PC-9 (cell line): ENCODE measurements at regions not wholly inside any gene's neighbourhood (a gene's known extent, or its start where the extent isn't known, plus 50 kb on each side); places are given as distances from the start of the nearest gene placed in this dataset.

Source experiments
- BruUV-seq: library from RNA; stranded (reverse); fragments of 400-500 nt; replicated peaks from 2 replicates; lab custom pipeline; 2021; lab: Mats Ljungman, UMichigan
- CTCF ChIA-PET: fragments of 300-600 bp; sonication (Branson Sonifier 250); formaldehyde crosslinking; loops from one replicate; lab custom pipeline; 2022; ENCODE audit warnings: antibody characterized with exemption; lab: Charles Lee
- POLR2A ChIA-PET: fragments of 300-600 bp; sonication (Branson Sonifier 250); formaldehyde crosslinking; loops from one replicate; lab custom pipeline; 2022; ENCODE audit warnings: antibody characterized with exemption; ENCODE audit not compliant: unreplicated experiment; lab: Charles Lee
- DNase-seq, 2 experiments: peaks; one replicate each; pipeline versions ENCODE4 v3.0.0 to v3.0.0-alpha.2; 2015 to 2022; ENCODE audit warnings: mixed read lengths in 1 of 2
- H2AFZ ChIP-seq: fragments of 200-600 bp; sonication (generic); 2 replicates; pipeline ENCODE4 v1.8.1; 2017; ENCODE audit warnings: antibody characterized with exemption
- H3F3A ChIP-seq: fragments of 200-600 bp; sonication (generic); 2 replicates; pipeline ENCODE4 v1.8.1; 2017; ENCODE audit warnings: antibody characterized with exemption, mild to moderate bottlenecking, low read depth; ENCODE audit not compliant: insufficient read depth
- H3K27ac ChIP-seq: fragments of 200-600 bp; sonication (generic); 2 replicates; pipeline ENCODE4 v1.6.1; 2016; ENCODE audit warnings: mixed run types
- H3K27me3 ChIP-seq: fragments of 200-600 bp; sonication (generic); 2 replicates; pipeline ENCODE4 v1.6.1; 2016; ENCODE audit warnings: low read depth, mixed run types; ENCODE audit not compliant: insufficient read depth
- H3K36me3 ChIP-seq: fragments of 200-600 bp; sonication (generic); 2 replicates; pipeline ENCODE4 v1.6.1; 2016; ENCODE audit warnings: low read depth, mixed run types
- H3K4me1 ChIP-seq: fragments of 200-600 bp; sonication (generic); replicated peaks from 2 replicates; pipeline ENCODE4 v1.6.1; 2016; ENCODE audit warnings: mixed run types; ENCODE audit not compliant: insufficient read depth
- H3K4me2 ChIP-seq: fragments of 200-600 bp; sonication (generic); 2 replicates; pipeline ENCODE4 v1.6.1; 2017; ENCODE audit warnings: mixed run types
- H3K4me3 ChIP-seq: fragments of 200-600 bp; sonication (generic); 2 replicates; pipeline ENCODE4 v1.6.1; 2016; ENCODE audit warnings: mixed run types
- H3K79me2 ChIP-seq: fragments of 200-600 bp; sonication (generic); 2 replicates; pipeline ENCODE4 v1.6.1; 2017; ENCODE audit warnings: low read depth, mixed run types
- H3K9me2 ChIP-seq: fragments of 200-600 bp; sonication (generic); 2 replicates; pipeline ENCODE4 v1.8.1; 2017; ENCODE audit warnings: mild to moderate bottlenecking; ENCODE audit not compliant: insufficient read depth
- H3K9me3 ChIP-seq: fragments of 200-600 bp; sonication (generic); 2 replicates; pipeline ENCODE4 v1.8.1; 2016; ENCODE audit warnings: low read depth; ENCODE audit not compliant: insufficient read depth
- H4K20me1 ChIP-seq: fragments of 200-600 bp; sonication (generic); 2 replicates; pipeline ENCODE4 v1.8.1; 2017; ENCODE audit not compliant: insufficient read depth
- EZH2 ChIP-seq: fragments of 200-600 bp; sonication (generic); IDR thresholded peaks from 2 replicates; pipeline ENCODE4 v1.8.0; 2017; ENCODE audit warnings: antibody characterized with exemption, low read depth
- intact Hi-C: fragments of 100-400 bp; cut with micrococcal nuclease; formaldehyde crosslinking; loops from one replicate; pipeline ENCODE4 v1.10.0; 2022; ENCODE audit not compliant: unreplicated experiment
- TF ChIP-seq, protein P1 (sequence below): fragments of 200-600 bp; sonication (generic); conservative IDR thresholded peaks from 2 replicates; pipeline ENCODE4 v1.6.1; 2017; ENCODE audit warnings: mixed run types, antibody characterized with exemption, mild to moderate bottlenecking, moderate library complexity

DNA sequence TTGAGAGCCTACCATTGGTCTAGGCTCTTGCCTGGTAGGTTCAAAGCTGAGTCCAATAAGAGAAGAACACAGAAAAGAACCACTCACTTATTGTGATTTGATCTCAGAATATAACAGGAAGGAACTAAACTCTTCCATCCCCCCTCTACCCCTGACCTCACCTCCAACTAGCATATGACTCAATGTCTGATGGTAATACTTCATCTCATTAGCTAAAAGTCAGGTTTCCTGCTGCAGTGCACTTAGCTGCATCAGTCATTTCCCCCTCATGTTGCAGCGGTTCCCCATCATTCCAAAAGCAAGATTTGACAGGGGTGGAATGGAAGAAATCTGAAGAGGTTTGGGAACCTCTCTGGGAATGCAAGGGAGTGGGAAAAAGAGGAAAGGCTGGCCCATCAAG, 289.5 kb downstream of the SMARCA1 start:
- no peaks in the 10 kb centered on the region for H3K9me3 ChIP-seq
- H2AFZ ChIP-seq, result no peak overlapping the region
- H3K9me2 ChIP-seq, result no peaks in the 10 kb centered on the region
- H3K79me2 ChIP-seq, result no peaks in the 10 kb centered on the region
- no peak for DNase-seq
- H4K20me1 ChIP-seq, result no peaks in the 10 kb centered on the region
- no peaks in the 10 kb centered on the region for H3K27me3 ChIP-seq
- no peaks in the 10 kb centered on the region for H3F3A ChIP-seq
- ChIA-PET POLR2A (no interaction called here), CTCF (interaction anchor here (0.6 kb wide), 1 partner anchor 19 kb away, joined by 3 read pairs; no protein-coding TSS in a partner anchor)
- H3K4me3 ChIP-seq, result no peak overlapping the region
- no peaks in the 10 kb centered on the region for H3K4me1 ChIP-seq
- BruUV-seq, result no TSS peak
- intact Hi-C loops, result no loop called here
- H3K4me2 ChIP-seq, result no peak overlapping the region
- H3K27ac ChIP-seq, result no peak overlapping the region
- TF ChIP-seq, protein P1, sequence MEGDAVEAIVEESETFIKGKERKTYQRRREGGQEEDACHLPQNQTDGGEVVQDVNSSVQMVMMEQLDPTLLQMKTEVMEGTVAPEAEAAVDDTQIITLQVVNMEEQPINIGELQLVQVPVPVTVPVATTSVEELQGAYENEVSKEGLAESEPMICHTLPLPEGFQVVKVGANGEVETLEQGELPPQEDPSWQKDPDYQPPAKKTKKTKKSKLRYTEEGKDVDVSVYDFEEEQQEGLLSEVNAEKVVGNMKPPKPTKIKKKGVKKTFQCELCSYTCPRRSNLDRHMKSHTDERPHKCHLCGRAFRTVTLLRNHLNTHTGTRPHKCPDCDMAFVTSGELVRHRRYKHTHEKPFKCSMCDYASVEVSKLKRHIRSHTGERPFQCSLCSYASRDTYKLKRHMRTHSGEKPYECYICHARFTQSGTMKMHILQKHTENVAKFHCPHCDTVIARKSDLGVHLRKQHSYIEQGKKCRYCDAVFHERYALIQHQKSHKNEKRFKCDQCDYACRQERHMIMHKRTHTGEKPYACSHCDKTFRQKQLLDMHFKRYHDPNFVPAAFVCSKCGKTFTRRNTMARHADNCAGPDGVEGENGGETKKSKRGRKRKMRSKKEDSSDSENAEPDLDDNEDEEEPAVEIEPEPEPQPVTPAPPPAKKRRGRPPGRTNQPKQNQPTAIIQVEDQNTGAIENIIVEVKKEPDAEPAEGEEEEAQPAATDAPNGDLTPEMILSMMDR, result no peak
- no peak for TF ChIP-seq EZH2
- H3K36me3 ChIP-seq, result no peaks in the 10 kb centered on the region

DNA sequence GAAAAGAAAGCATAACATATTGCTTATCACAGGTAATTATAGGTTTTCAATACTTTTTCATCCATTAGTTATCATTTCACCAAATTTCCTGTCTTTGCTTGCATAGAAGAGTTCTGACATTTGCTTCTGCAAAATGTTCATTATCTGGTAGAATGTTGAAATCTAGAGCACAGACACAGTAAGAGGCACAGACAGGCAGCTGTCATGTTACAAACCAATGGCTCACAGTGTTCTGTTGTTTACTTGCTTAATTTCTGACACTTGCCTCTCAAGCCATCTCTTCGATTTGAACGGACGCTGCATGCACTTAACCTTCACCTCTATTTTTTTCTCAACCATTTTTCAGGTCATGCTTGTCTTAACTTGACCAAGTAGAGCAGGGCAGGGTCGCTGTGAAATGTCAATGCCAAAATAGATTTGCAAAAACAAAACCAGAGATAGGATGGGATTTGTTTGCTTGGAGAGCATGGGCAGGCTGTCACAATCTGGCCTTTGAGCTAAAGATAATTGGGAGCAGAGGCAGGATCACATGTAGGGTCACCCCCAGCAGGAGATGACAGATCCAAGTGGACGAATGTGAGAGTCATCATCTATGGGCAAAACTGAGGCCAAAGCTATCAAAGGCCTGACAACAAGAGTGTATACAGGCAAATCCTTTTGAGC, 292.3 kb downstream of the SMARCA1 start:
- no peaks in the 10 kb centered on the region for H3K4me1 ChIP-seq
- ChIA-PET POLR2A (no interaction called here), CTCF (no interaction called here)
- H3K9me2 ChIP-seq, result no peaks in the 10 kb centered on the region
- intact Hi-C loops, result no loop called here
- DNase-seq, result no peak
- no peak overlapping the region for H2AFZ ChIP-seq
- H3K27ac ChIP-seq, result no peak overlapping the region
- no peak overlapping the region for H3K4me2 ChIP-seq
- no peaks in the 10 kb centered on the region for H3F3A ChIP-seq
- H3K27me3 ChIP-seq, result no peaks in the 10 kb centered on the region
- H3K36me3 ChIP-seq, result no peaks in the 10 kb centered on the region
- no peaks in the 10 kb centered on the region for H4K20me1 ChIP-seq
- no peak overlapping the region for H3K4me3 ChIP-seq
- no TSS peak for BruUV-seq
- H3K9me3 ChIP-seq, result no peaks in the 10 kb centered on the region
- TF ChIP-seq, protein P1, result no peak
- no peak for TF ChIP-seq EZH2
- H3K79me2 ChIP-seq, result no peaks in the 10 kb centered on the region

DNA sequence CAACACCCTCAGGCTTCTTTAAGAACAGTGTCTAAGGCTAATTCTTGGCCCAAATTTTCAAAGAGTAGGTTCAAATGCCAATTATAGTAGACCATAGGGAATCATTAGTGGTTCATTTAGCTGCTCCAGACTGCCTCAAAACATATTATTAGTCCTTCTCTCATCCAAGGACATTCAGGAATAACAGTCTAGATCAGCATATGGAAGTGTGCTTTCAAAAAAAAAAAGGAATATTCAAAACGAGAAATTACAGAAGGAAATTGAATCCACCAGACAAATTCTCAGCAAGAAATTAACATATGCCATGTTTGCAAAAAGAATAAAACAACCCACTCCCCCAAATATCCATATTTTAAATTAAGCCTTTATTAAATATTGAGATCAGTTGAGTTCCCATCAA, 293.1 kb downstream of the SMARCA1 start:
- DNase-seq, result no peak

More for the DNA sequence above, 293.1 kb downstream of the SMARCA1 start:
- no peaks in the 10 kb centered on the region for H3K27me3 ChIP-seq
- POLR2A ChIA-PET, result no interaction called here
- no peaks in the 10 kb centered on the region for H3K4me1 ChIP-seq
- CTCF ChIA-PET, result no interaction called here
- TF ChIP-seq, protein P1, result no peak
- TF ChIP-seq EZH2, result no peak
- no peak overlapping the region for H3K27ac ChIP-seq
- H3F3A ChIP-seq, result no peaks in the 10 kb centered on the region
- BruUV-seq, result no TSS peak
- no peak overlapping the region for H3K4me2 ChIP-seq
- no peaks in the 10 kb centered on the region for H3K79me2 ChIP-seq
- no peak overlapping the region for H3K4me3 ChIP-seq
- H2AFZ ChIP-seq, result no peak overlapping the region
- no peaks in the 10 kb centered on the region for H3K9me2 ChIP-seq
- intact Hi-C loops, result no loop called here
- no peaks in the 10 kb centered on the region for H4K20me1 ChIP-seq
- no peaks in the 10 kb centered on the region for H3K36me3 ChIP-seq
- H3K9me3 ChIP-seq, result no peaks in the 10 kb centered on the region
